Breast epithelium (tissue), 3 donors: ENCODE measurements at regions not wholly inside any gene's neighbourhood (a gene's known extent, or its start where the extent isn't known, plus 50 kb on each side); places are given as distances from the start of the nearest gene placed in this dataset.

Experiments used
- CTCF ChIP-seq, 3 donors: fragments of 450-650 bp; IDR thresholded peaks; one replicate each; pipeline ENCODE4 v1.5.1; 2016 to 2017; ENCODE audit warnings: antibody characterized with exemption in 3 of 3, mild to moderate bottlenecking in 3 of 3, moderate library complexity in 3 of 3
- POLR2A ChIP-seq: fragments of 450-650 bp; IDR thresholded peaks from one replicate; pipeline ENCODE4 v1.6.1; 2016; ENCODE audit warnings: antibody characterized with exemption, mild to moderate bottlenecking, moderate library complexity
- POLR2AphosphoS5 ChIP-seq, 3 donors: sonication (generic); formaldehyde crosslinking; IDR thresholded peaks; one replicate each; pipeline ENCODE4 v1.6.1; 2017; ENCODE audit warnings: antibody characterized with exemption in 3 of 3

- no peak for TF ChIP-seq CTCF (IDR thresholded peaks at IDR 0.05)
- no peak for TF ChIP-seq POLR2A
- no peak for TF ChIP-seq POLR2AphosphoS5 (IDR thresholded peaks at IDR 0.05)
Observed at GRCh38 chr6:44672086-44672485, 284.6 kb downstream of the CDC5L start.
